Esophagus muscularis mucosa (tissue), 3 donors: ENCODE measurements at regions not wholly inside any gene's neighbourhood (a gene's known extent, or its start where the extent isn't known, plus 50 kb on each side); places are given as distances from the start of the nearest gene placed in this dataset.

Source experiments
- POLR2A ChIP-seq: fragments of 450-650 bp; IDR thresholded peaks from one replicate; pipeline ENCODE4 v1.6.1; 2017; ENCODE audit warnings: antibody characterized with exemption, moderate library complexity, mild to moderate bottlenecking, low read depth
- POLR2AphosphoS5 ChIP-seq, 2 donors: sonication (generic); formaldehyde crosslinking; IDR thresholded peaks; one replicate each; pipeline ENCODE4 v1.6.1; 2017; ENCODE audit warnings: antibody characterized with exemption in 2 of 2
- TF ChIP-seq, protein P1 (sequence below), 3 experiments: fragments of 200-600 bp in 2 of 3; fragments of 450-650 bp in 1 of 3; sonication (generic) in 2 of 3; IDR thresholded peaks; one replicate each; pipeline ENCODE4 v1.5.1; 2017 to 2019; ENCODE audit warnings: antibody characterized with exemption in 3 of 3, mild to moderate bottlenecking in 2 of 3, moderate library complexity in 1 of 3

DNA sequence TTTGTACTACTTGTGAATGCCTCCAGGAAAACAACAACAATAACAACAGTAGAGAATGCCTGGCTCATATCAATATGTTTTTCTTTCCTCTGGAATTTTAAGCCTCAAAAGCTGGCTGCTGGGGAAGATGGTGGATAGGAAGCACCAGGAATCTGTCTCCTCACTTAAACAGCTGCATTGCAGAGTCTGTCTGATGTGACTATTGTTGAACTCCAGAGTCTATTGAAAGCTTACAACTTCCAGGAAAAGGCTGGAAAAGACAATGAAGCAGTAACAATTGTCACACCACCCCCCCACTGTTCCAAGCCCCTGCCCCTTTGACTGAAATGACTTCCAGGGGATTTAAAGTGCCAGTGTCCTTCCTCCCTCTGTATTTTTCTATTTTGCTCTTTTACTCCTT, 309.7 kb downstream of the BMP4 start:
- TF ChIP-seq POLR2AphosphoS5 (IDR thresholded peaks at IDR 0.05) (no peak), POLR2A (no peak)
- TF ChIP-seq, protein P1, sequence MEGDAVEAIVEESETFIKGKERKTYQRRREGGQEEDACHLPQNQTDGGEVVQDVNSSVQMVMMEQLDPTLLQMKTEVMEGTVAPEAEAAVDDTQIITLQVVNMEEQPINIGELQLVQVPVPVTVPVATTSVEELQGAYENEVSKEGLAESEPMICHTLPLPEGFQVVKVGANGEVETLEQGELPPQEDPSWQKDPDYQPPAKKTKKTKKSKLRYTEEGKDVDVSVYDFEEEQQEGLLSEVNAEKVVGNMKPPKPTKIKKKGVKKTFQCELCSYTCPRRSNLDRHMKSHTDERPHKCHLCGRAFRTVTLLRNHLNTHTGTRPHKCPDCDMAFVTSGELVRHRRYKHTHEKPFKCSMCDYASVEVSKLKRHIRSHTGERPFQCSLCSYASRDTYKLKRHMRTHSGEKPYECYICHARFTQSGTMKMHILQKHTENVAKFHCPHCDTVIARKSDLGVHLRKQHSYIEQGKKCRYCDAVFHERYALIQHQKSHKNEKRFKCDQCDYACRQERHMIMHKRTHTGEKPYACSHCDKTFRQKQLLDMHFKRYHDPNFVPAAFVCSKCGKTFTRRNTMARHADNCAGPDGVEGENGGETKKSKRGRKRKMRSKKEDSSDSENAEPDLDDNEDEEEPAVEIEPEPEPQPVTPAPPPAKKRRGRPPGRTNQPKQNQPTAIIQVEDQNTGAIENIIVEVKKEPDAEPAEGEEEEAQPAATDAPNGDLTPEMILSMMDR (IDR thresholded peaks at IDR 0.05) = no peak
